B cell (primary cell): ENCODE measurements at regions not wholly inside any gene's neighbourhood (a gene's known extent, or its start where the extent isn't known, plus 50 kb on each side); places are given as distances from the start of the nearest gene placed in this dataset.

ENCODE experiments used
- ATAC-seq: fragments of 200-7000 bp; cut with Tn5 transposase; one replicate; pipeline ENCODE4 v1.10.0; 2021; ENCODE audit warnings: low read depth, mild to moderate bottlenecking, moderate number of reproducible peaks, moderate library complexity
- CTCF ChIA-PET: fragments of 350-600 bp; sonication (Branson Sonifier 250); formaldehyde crosslinking; loops from one replicate; lab custom pipeline; 2021; ENCODE audit warnings: antibody characterized with exemption, inconsistent platforms; lab: Charles Lee
- POLR2A ChIA-PET: fragments of 350-600 bp; sonication (Branson Sonifier 250); formaldehyde crosslinking; loops from one replicate; lab custom pipeline; 2021; ENCODE audit warnings: antibody characterized with exemption; lab: Charles Lee
- DNase-seq: peaks from one replicate; pipeline ENCODE4 v3.0.0; 2013
- H2AFZ ChIP-seq: 2 replicates; pipeline ENCODE4 v1.6.1; 2012; ENCODE audit warnings: mild to moderate bottlenecking, low read depth, low read length; ENCODE audit not compliant: insufficient read depth, poor library complexity, severe bottlenecking
- H3K27ac ChIP-seq, 2 donors: 1 replicate in 1 of 2; 2 replicates in 1 of 2; pipeline ENCODE4 v1.5.1; 2012 to 2013; ENCODE audit warnings: low read length in 2 of 2, mild to moderate bottlenecking in 2 of 2, moderate library complexity in 1 of 2
- H3K27me3 ChIP-seq, 4 experiments: fragments of 200-600 bp in 1 of 4; sonication (generic) in 1 of 4; replicated peaks in 1 of 4; 1 replicate in 2 of 4; 2 replicates in 2 of 4; pipeline versions ENCODE4 v1.6.1 to v1.7.0; 2013 to 2016; ENCODE audit warnings: low read length in 3 of 4, mild to moderate bottlenecking in 2 of 4, mixed read lengths in 1 of 4, moderate library complexity in 1 of 4; ENCODE audit not compliant: insufficient read depth in 4 of 4, control insufficient read depth in 3 of 4; ENCODE audit errors: control extremely low read depth in 1 of 4
- H3K36me3 ChIP-seq, 2 experiments: replicated peaks in 1 of 2; 1 replicate in 1 of 2; 2 replicates in 1 of 2; pipeline versions ENCODE4 v1.6.1 to v1.7.1; 2013; ENCODE audit warnings: low read length in 1 of 2; ENCODE audit not compliant: insufficient read depth in 2 of 2, control insufficient read depth in 1 of 2; ENCODE audit errors: control extremely low read depth in 1 of 2, extremely low read depth in 1 of 2
- H3K4me1 ChIP-seq, 2 donors: fragments of 200-600 bp in 1 of 2; sonication (generic) in 1 of 2; 1 replicate in 1 of 2; 2 replicates in 1 of 2; pipeline versions ENCODE4 v1.5.1 to v1.6.1; 2013 to 2017; ENCODE audit warnings: low read length in 2 of 2; ENCODE audit not compliant: control insufficient read depth in 2 of 2, insufficient read depth in 2 of 2
- H3K4me2 ChIP-seq: replicated peaks from 2 replicates; pipeline ENCODE3; 2012; ENCODE audit warnings: mild to moderate bottlenecking, low read depth, low read length; ENCODE audit not compliant: poor library complexity, severe bottlenecking
- H3K4me3 ChIP-seq, 5 experiments: fragments of 200-600 bp in 1 of 5; sonication (generic) in 1 of 5; 1 replicate in 3 of 5; 2 replicates in 2 of 5; pipeline versions ENCODE4 v1.5.1 to v1.7.0; 2011 to 2016; ENCODE audit warnings: low read length in 4 of 5, mild to moderate bottlenecking in 4 of 5, low read depth in 2 of 5, control low read depth in 1 of 5, moderate library complexity in 1 of 5; ENCODE audit not compliant: insufficient read depth in 1 of 5; ENCODE audit errors: control extremely low read depth in 1 of 5, extremely low read depth in 1 of 5
- H3K79me2 ChIP-seq: fragments of 200-600 bp; sonication (generic); one replicate; pipeline ENCODE4 v1.6.0; 2016; ENCODE audit warnings: low read length; ENCODE audit not compliant: control insufficient read depth, insufficient read depth
- H3K9ac ChIP-seq: fragments of 200-600 bp; sonication (generic); 2 replicates; pipeline ENCODE4 v1.6.1; 2017; ENCODE audit warnings: mild to moderate bottlenecking, low read length, moderate library complexity
- H3K9me3 ChIP-seq, 3 donors: one replicate each; pipeline versions ENCODE4 v1.6.1 to v1.7.1; 2013; ENCODE audit warnings: low read length in 2 of 3; ENCODE audit not compliant: control insufficient read depth in 2 of 3, insufficient read depth in 1 of 3; ENCODE audit errors: control extremely low read depth in 1 of 3
- H4K20me1 ChIP-seq: 2 replicates; pipeline ENCODE4 v1.6.0; 2012; ENCODE audit warnings: mild to moderate bottlenecking, low read length; ENCODE audit not compliant: insufficient read depth, control insufficient read depth, poor library complexity, severe bottlenecking
- H3K27ac Mint-ChIP-seq: one replicate; pipeline ENCODE4 v1.8.0; 2021; ENCODE audit warnings: mixed read lengths
- H3K27me3 Mint-ChIP-seq: one replicate; pipeline ENCODE4 v1.8.0; 2021; ENCODE audit warnings: mixed read lengths
- H3K4me1 Mint-ChIP-seq: one replicate; pipeline ENCODE4 v1.8.0; 2021; ENCODE audit warnings: mixed read lengths
- H3K4me3 Mint-ChIP-seq: one replicate; pipeline ENCODE4 v1.8.0; 2021; ENCODE audit warnings: mixed read lengths
- H3K9me3 Mint-ChIP-seq: one replicate; pipeline ENCODE4 v1.8.0; 2022; ENCODE audit warnings: mixed read lengths; ENCODE audit not compliant: insufficient read depth
- EZH2 ChIP-seq: IDR thresholded peaks from 2 replicates; pipeline ENCODE4 v1.6.1; 2012; ENCODE audit warnings: borderline replicate concordance, low read depth, mild to moderate bottlenecking, moderate library complexity, low read length; ENCODE audit not compliant: insufficient read depth, poor library complexity, severe bottlenecking
- WGBS: methylation state at CpG from one replicate; pipeline ENCODE4 v1.1.5; 2013; ENCODE audit warnings: missing lambda C conversion rate; ENCODE audit not compliant: insufficient coverage; 5-methylcytosine and 5-hydroxymethylcytosine counted together
- intact Hi-C: fragments of 100-400 bp; cut with micrococcal nuclease; formaldehyde crosslinking; loops from one replicate; pipeline ENCODE4 v1.10.0; 2022
- TF ChIP-seq, protein P1 (sequence below): fragments of 200-600 bp; IDR thresholded peaks from one replicate; pipeline ENCODE4 v1.8.0; 2022; ENCODE audit warnings: antibody characterized with exemption, mild to moderate bottlenecking

DNA sequence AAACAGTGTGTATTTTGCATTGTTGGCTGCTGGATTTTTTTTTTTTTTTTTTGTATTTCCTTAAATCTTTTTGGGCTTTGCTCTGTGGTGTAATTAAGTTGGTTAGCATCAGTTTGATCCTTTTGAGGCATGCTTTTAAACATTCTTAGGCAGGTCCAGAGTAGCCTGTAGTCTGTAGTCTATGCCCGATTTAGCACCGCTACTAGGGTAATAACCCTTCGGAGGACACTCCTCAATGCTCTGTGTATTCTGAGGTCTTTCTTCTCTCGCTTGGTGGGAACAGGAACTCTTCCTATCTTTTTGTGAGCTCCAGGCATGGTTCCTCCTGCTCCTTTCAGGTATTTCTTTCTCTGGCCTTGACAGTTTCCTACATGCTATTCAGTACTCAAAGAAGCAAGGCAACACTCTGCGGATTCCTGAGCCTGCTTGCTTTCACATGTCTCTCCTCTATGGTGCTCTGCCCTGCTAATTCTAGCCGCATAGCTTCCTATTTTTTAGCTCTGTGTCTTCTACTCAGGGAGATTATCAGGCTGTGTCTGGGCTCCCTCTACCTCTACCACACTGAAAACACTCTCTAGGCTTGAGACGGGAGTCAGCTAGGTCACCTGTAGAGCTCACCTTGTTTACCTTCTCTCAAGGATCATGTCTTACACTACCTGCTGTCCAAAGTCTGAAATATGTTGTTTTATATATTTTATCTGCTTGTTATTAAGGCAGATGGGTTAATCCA, 195.1 kb downstream of the NDFIP2 start:
- Mint-ChIP-seq H3K27me3 (peaks cover 3% of the 10 kb centered on the region), H3K4me1 (no peaks in the 10 kb centered on the region), H3K4me3 (no peak overlapping the region), H3K9me3 (no peaks in the 10 kb centered on the region), H3K27ac (no peak overlapping the region)
- no peaks in the 10 kb centered on the region for H3K79me2 ChIP-seq
- ChIA-PET CTCF (interaction anchor here (0.7 to 5.1 kb wide), 4 partner anchors 312 to 1413 kb away, joined by 3 to 71 read pairs (median 3); no protein-coding TSS in a partner anchor), POLR2A (no interaction called here)
- H3K27me3 ChIP-seq = peaks cover 0 to 2% (median 0%) of the 10 kb centered on the region in 4 experiments
- H3K9me3 ChIP-seq = no peaks in the 10 kb centered on the region
- H3K4me3 ChIP-seq = no peak overlapping the region
- intact Hi-C loops = no loop called here
- WGBS = 94% methylated on average over 6 of the region's 7 CpGs
- H3K9ac ChIP-seq = no peak overlapping the region
- no peaks in the 10 kb centered on the region for H3K36me3 ChIP-seq
- TF ChIP-seq, protein P1, sequence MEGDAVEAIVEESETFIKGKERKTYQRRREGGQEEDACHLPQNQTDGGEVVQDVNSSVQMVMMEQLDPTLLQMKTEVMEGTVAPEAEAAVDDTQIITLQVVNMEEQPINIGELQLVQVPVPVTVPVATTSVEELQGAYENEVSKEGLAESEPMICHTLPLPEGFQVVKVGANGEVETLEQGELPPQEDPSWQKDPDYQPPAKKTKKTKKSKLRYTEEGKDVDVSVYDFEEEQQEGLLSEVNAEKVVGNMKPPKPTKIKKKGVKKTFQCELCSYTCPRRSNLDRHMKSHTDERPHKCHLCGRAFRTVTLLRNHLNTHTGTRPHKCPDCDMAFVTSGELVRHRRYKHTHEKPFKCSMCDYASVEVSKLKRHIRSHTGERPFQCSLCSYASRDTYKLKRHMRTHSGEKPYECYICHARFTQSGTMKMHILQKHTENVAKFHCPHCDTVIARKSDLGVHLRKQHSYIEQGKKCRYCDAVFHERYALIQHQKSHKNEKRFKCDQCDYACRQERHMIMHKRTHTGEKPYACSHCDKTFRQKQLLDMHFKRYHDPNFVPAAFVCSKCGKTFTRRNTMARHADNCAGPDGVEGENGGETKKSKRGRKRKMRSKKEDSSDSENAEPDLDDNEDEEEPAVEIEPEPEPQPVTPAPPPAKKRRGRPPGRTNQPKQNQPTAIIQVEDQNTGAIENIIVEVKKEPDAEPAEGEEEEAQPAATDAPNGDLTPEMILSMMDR = no peak
- TF ChIP-seq EZH2 = no peak
- H3K4me1 ChIP-seq = no peaks in the 10 kb centered on the region
- H4K20me1 ChIP-seq = no peaks in the 10 kb centered on the region
- ATAC-seq (no peak), DNase-seq (no peak)
- no peak overlapping the region for H3K4me2 ChIP-seq
- no peak overlapping the region for H2AFZ ChIP-seq
- H3K27ac ChIP-seq = no peak overlapping the region

DNA sequence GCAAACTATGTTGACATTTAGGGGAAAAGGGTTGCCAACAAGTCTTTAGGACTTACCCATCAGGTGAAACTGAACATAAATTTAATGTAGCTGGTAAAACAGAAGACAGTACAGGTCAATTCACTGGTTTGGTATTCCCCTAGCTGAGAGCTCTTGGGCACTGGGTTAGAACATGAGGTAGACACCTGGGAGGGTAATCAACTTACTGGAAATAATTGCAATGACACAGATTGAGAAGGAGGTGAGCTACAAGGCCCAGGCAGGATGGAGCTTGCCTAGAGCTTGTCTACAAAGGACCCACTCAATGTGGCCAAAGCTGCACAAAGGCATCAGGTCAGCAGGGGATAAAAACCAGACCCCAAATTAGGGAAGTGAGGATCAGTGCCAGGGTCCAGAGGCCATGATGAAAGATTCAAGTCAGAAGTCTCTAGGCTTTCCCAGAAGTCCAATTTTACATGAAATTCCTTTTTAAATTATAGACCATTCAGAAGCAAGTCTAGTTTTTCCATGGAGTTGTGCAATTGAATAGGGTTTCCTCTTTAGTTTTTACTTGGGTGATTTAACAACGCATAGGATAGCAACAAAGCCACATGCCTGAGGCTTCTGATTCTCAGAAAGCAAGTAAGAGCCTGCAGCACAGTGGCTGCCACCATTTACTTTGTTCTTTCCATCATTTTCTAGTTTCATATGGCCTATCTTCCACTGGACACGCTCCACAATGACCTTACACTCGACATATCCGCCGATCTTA, 194.0 kb downstream of the NDFIP2 start:
- CTCF ChIA-PET = interaction anchor here (0.7 kb wide), 2 partner anchors 313 to 316 kb away, joined by 3 read pairs; no protein-coding TSS in a partner anchor
- ATAC-seq (no peak), DNase-seq (no peak)
- Mint-ChIP-seq H3K27ac (no peak overlapping the region), H3K4me1 (no peaks in the 10 kb centered on the region), H3K4me3 (no peak overlapping the region), H3K27me3 (peaks cover 3% of the 10 kb centered on the region), H3K9me3 (no peaks in the 10 kb centered on the region)
- TF ChIP-seq, protein P1 = no peak
- no peak for TF ChIP-seq EZH2
- no peak overlapping the region for H3K27ac ChIP-seq
- H3K4me1 ChIP-seq = no peaks in the 10 kb centered on the region
- no peak overlapping the region for H3K4me3 ChIP-seq
- WGBS = 100% methylated on average over 4 of the region's 5 CpGs
- H3K4me2 ChIP-seq = no peak overlapping the region
- no peak overlapping the region for H3K9ac ChIP-seq
- intact Hi-C loops = no loop called here
- H3K27me3 ChIP-seq = peaks cover 0 to 2% (median 0%) of the 10 kb centered on the region in 4 experiments
- H4K20me1 ChIP-seq = no peaks in the 10 kb centered on the region
- H3K36me3 ChIP-seq = no peaks in the 10 kb centered on the region
- POLR2A ChIA-PET = no interaction called here
- no peaks in the 10 kb centered on the region for H3K9me3 ChIP-seq
- no peak overlapping the region for H2AFZ ChIP-seq
- H3K79me2 ChIP-seq = no peaks in the 10 kb centered on the region
